ENCODE measurements at regions not wholly inside any gene's neighbourhood (a gene's known extent, or its start where the extent isn't known, plus 50 kb on each side); places are given as distances from the start of the nearest gene placed in this dataset.

- intact Hi-C loops (cut with DNase I) = no loop called here
- WGBS, 2 donors = 11 to 32% methylated on average over 43 of the region's 43 CpGs
- Histone ChIP-seq H3K27ac (peak overlapping the region in 1 of 4 donors; percentile 36), H3K36me3 (no peaks in the 10 kb centered on the region), H3K9me3 (no peaks in the 10 kb centered on the region), H3K27me3 (peaks cover 0 to 23% (median 9%) of the 10 kb centered on the region in 3 donors), H3K4me1 (peaks cover 0 to 7% (median 3%) of the 10 kb centered on the region in 4 donors), H3K4me3 (peak overlapping the region in 1 of 4 donors; percentile 5)
- no peak for DNase-seq
- TF ChIP-seq POLR2AphosphoS5 (IDR thresholded peaks at IDR 0.05) = no peak
- TF ChIP-seq, protein P1, sequence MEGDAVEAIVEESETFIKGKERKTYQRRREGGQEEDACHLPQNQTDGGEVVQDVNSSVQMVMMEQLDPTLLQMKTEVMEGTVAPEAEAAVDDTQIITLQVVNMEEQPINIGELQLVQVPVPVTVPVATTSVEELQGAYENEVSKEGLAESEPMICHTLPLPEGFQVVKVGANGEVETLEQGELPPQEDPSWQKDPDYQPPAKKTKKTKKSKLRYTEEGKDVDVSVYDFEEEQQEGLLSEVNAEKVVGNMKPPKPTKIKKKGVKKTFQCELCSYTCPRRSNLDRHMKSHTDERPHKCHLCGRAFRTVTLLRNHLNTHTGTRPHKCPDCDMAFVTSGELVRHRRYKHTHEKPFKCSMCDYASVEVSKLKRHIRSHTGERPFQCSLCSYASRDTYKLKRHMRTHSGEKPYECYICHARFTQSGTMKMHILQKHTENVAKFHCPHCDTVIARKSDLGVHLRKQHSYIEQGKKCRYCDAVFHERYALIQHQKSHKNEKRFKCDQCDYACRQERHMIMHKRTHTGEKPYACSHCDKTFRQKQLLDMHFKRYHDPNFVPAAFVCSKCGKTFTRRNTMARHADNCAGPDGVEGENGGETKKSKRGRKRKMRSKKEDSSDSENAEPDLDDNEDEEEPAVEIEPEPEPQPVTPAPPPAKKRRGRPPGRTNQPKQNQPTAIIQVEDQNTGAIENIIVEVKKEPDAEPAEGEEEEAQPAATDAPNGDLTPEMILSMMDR (IDR thresholded peaks at IDR 0.05) = no peak
- TF ChIP-seq POLR2A (IDR thresholded peaks at IDR 0.05) = no peak
- no peak for TF ChIP-seq EP300 (IDR thresholded peaks at IDR 0.05)
Observed at GRCh38 chr19:34838753-34839431, 65.9 kb upstream of the ZNF599 start.

GRCh38 chr19:34838248-34838647 lies 65.2 kb upstream of the ZNF599 start:
- TF ChIP-seq POLR2AphosphoS5 (IDR thresholded peaks at IDR 0.05) (no peak), POLR2A (IDR thresholded peaks at IDR 0.05) (no peak), EP300 (IDR thresholded peaks at IDR 0.05) (no peak)
- TF ChIP-seq, protein P1 (IDR thresholded peaks at IDR 0.05) = no peak
- Histone ChIP-seq H3K27me3 (peaks cover 0 to 23% (median 9%) of the 10 kb centered on the region in 3 donors), H3K27ac (peak overlapping the region in 1 of 4 donors; percentile 36), H3K36me3 (no peaks in the 10 kb centered on the region), H3K4me3 (no peak overlapping the region), H3K9me3 (no peaks in the 10 kb centered on the region), H3K4me1 (peaks cover 0 to 7% (median 3%) of the 10 kb centered on the region in 4 donors)
- DNase-seq = no peak
- WGBS, 2 donors = 68 to 79% methylated on average over 6 of the region's 6 CpGs
- intact Hi-C loops (cut with DNase I) = no loop called here

DNA sequence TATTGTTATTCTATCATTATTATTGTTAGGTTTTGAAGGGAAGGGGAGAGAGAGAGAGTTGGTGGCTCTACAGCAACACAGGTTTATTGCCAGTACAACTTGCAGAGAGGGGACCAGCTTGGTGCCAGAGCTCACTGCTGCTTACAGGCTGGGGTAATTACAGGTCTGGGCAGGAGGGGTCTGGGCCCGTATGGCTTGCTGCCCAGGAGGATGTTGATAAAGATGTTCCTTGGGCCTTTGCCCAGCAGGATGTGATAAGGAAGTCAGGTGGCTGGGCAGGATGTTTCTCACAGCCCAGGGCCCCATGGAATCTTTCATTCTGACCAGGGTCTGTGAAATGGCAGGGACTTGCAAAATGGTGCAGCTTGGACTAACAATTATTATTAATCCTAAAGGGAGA lies 64.2 kb upstream of the ZNF599 start:
- Histone ChIP-seq H3K9me3 (no peaks in the 10 kb centered on the region), H3K27me3 (peaks cover 0 to 23% (median 9%) of the 10 kb centered on the region in 3 donors), H3K36me3 (no peaks in the 10 kb centered on the region), H3K4me3 (no peak overlapping the region), H3K4me1 (peaks cover 0 to 7% (median 3%) of the 10 kb centered on the region in 4 donors), H3K27ac (peak overlapping the region in 1 of 4 donors; percentile 36)
- intact Hi-C loops (cut with DNase I) = no loop called here
- no peak for DNase-seq
- WGBS, 2 donors = 6 to 18% methylated on average over 1 of the region's 1 CpG
- TF ChIP-seq EP300 (IDR thresholded peaks at IDR 0.05) (no peak), POLR2A (IDR thresholded peaks at IDR 0.05) (no peak), POLR2AphosphoS5 (IDR thresholded peaks at IDR 0.05) (no peak)
- TF ChIP-seq, protein P1 (IDR thresholded peaks at IDR 0.05) = no peak

GRCh38 chr19:34835631-34836351 lies 62.8 kb upstream of the ZNF599 start:
- no peak overlapping the region for H3K4me3 ChIP-seq
- H3K27ac ChIP-seq = no peak overlapping the region
- TF ChIP-seq POLR2A (IDR thresholded peaks at IDR 0.05) = no peak
- peaks cover 0 to 23% (median 9%) of the 10 kb centered on the region in 3 donors for H3K27me3 ChIP-seq
- H3K9me3 ChIP-seq = no peaks in the 10 kb centered on the region
- no peak for DNase-seq
- 85 to 86% methylated on average over 7 of the region's 7 CpGs for WGBS, 2 donors
- intact Hi-C loops (cut with DNase I) = no loop called here
- peaks cover 0 to 7% (median 3%) of the 10 kb centered on the region in 4 donors for H3K4me1 ChIP-seq
- no peaks in the 10 kb centered on the region for H3K36me3 ChIP-seq

GRCh38 chr19:34834472-34835061 lies 61.6 kb upstream of the ZNF599 start:
- no peak for TF ChIP-seq POLR2A (IDR thresholded peaks at IDR 0.05)
- no peak for TF ChIP-seq POLR2AphosphoS5 (IDR thresholded peaks at IDR 0.05)
- TF ChIP-seq EP300 (IDR thresholded peaks at IDR 0.05) = no peak
- TF ChIP-seq, protein P1 (IDR thresholded peaks at IDR 0.05) = no peak
- no peak for DNase-seq
- H3K9me3 ChIP-seq = no peaks in the 10 kb centered on the region
- H3K36me3 ChIP-seq = no peaks in the 10 kb centered on the region
- no peak overlapping the region for H3K27ac ChIP-seq
- WGBS, 2 donors = 73 to 88% methylated on average over 7 of the region's 7 CpGs
- H3K4me3 ChIP-seq = no peak overlapping the region
- H3K27me3 ChIP-seq = peaks cover 0 to 19% (median 9%) of the 10 kb centered on the region in 3 donors
- intact Hi-C loops (cut with DNase I) = no loop called here
- peaks cover 0 to 7% (median 3%) of the 10 kb centered on the region in 4 donors for H3K4me1 ChIP-seq
